ENCODE measurements at regions not wholly inside any gene's neighbourhood (a gene's known extent, or its start where the extent isn't known, plus 50 kb on each side); places are given as distances from the start of the nearest gene placed in this dataset.

DNA sequence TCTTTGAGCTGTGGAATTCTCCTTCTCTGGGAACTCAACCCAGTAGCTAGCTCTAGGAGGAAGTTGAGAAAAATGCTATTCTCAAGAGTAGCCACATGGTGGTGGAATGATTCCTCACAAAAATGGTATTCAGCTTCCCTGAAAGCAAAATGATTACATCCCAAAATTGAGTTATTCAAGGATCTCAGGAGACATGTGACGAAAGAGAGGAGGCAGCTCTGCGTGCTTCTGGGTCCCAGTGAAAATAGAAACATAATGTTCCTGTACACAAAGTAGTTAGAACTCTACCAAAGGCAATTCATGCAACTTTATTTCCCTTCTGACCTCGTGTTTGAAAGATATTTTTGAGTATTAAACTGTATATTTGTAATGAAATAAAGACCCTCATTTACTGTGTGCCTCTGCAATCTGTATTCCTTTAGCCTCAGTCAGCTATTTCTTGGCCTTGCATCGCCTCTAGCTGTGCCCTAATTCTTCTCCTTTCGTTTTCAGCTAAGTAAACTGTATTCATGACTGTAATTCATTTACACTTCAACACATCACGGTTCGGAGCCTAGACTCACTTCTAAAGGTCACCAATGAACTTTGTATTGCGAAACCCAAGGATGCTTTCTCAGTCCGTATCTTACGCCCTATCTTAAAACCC, 167.3 kb downstream of the FASLG start:
- Mint-ChIP-seq H3K9me3 (no peaks in the 10 kb centered on the region), H3K27ac (no peak overlapping the region), H3K4me3 (no peak overlapping the region), H3K4me1 (no peaks in the 10 kb centered on the region), H3K27me3 (ENCODE audit: low read depth) (peaks cover 2% of the 10 kb centered on the region; the same call in 1 of the 2 replicates), H3K36me3 (ENCODE audit: insufficient read depth in 1 of 3, low read depth in 3 of 3) (no peaks in the 10 kb centered on the region)
- Histone ChIP-seq H3T11ph (ENCODE audit: low read length) (no peak overlapping the region), H3K56ac (ENCODE audit: insufficient read length, low read depth, low read length) (no peak overlapping the region), H3K23ac (ENCODE audit: insufficient read length, low read depth, low read length) (no peak overlapping the region), H3K4me2 (ENCODE audit: insufficient read depth, insufficient read length, low read length) (no peak overlapping the region), H3K4ac (ENCODE audit: low read depth, low read length) (no peak overlapping the region), H3K4me1 (ENCODE audit: insufficient read depth, low read length) (no peaks in the 10 kb centered on the region), H2BK20ac (ENCODE audit: low read depth, low read length, poor library complexity, severe bottlenecking) (no peak overlapping the region), H4K91ac (ENCODE audit: insufficient read length, low read depth, low read length) (no peak overlapping the region), H3K79me2 (ENCODE audit: insufficient read depth, low read length) (no peaks in the 10 kb centered on the region), H3K23me2 (ENCODE audit: insufficient read length, low read depth, low read length, poor library complexity, severe bottlenecking) (no peaks in the 10 kb centered on the region), H2AK5ac (ENCODE audit: insufficient read length, low read length) (no peak overlapping the region), H3K27me3 (ENCODE audit: insufficient read depth, low read length) (no peaks in the 10 kb centered on the region), H3K18ac (ENCODE audit: insufficient read length, low read depth, low read length) (no peak overlapping the region), H3K79me1 (ENCODE audit: insufficient read depth, low read depth, low read length, poor library complexity, severe bottlenecking) (no peaks in the 10 kb centered on the region), H2BK12ac (ENCODE audit: insufficient read length, low read depth, low read length) (no peak overlapping the region), H3K14ac (ENCODE audit: insufficient read depth, low read length) (no peak overlapping the region), H2BK15ac (ENCODE audit: low read depth, low read length) (no peak overlapping the region), H4K8ac (replicated peaks; ENCODE audit: insufficient read length, low read depth, low read length) (no peak overlapping the region), H3K9me3 (ENCODE audit: control insufficient read depth, low read depth, low read length) (no peaks in the 10 kb centered on the region), H3K9ac (ENCODE audit: extremely low read depth, insufficient read length, low read length) (no peak overlapping the region), H2BK5ac (ENCODE audit: insufficient read length, low read length) (no peak overlapping the region), H4K5ac (ENCODE audit: insufficient read length, low read depth, low read length) (no peak overlapping the region), H2AFZ (ENCODE audit: low read length) (no peak overlapping the region), H2BK120ac (ENCODE audit: low read depth, low read length, poor library complexity, severe bottlenecking) (no peak overlapping the region), H3K27ac (ENCODE audit: insufficient read length, low read depth, low read length) (no peak overlapping the region), H4K20me1 (ENCODE audit: control insufficient read depth, insufficient read depth, insufficient read length) (no peaks in the 10 kb centered on the region)
- DNase-seq: no peak
- WGBS (ENCODE audit: extremely low coverage, insufficient read length, low lambda C conversion rate): no CpG with 5 or more reads among the region's 10 CpGs
- TF ChIP-seq, protein P1, sequence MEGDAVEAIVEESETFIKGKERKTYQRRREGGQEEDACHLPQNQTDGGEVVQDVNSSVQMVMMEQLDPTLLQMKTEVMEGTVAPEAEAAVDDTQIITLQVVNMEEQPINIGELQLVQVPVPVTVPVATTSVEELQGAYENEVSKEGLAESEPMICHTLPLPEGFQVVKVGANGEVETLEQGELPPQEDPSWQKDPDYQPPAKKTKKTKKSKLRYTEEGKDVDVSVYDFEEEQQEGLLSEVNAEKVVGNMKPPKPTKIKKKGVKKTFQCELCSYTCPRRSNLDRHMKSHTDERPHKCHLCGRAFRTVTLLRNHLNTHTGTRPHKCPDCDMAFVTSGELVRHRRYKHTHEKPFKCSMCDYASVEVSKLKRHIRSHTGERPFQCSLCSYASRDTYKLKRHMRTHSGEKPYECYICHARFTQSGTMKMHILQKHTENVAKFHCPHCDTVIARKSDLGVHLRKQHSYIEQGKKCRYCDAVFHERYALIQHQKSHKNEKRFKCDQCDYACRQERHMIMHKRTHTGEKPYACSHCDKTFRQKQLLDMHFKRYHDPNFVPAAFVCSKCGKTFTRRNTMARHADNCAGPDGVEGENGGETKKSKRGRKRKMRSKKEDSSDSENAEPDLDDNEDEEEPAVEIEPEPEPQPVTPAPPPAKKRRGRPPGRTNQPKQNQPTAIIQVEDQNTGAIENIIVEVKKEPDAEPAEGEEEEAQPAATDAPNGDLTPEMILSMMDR (conservative IDR thresholded peaks at IDR 0.05): peak; percentile 72

Measured in H9 (cell line).